GM12892 (cell line): ENCODE measurements at regions not wholly inside any gene's neighbourhood (a gene's known extent, or its start where the extent isn't known, plus 50 kb on each side); places are given as distances from the start of the nearest gene placed in this dataset.

Source experiments
- POLR2A ChIP-seq: IDR thresholded peaks from 2 replicates; pipeline ENCODE4 v1.6.1; 2011; ENCODE audit warnings: low read depth, low read length, control low read depth
- POLR2AphosphoS5 ChIP-seq: IDR thresholded peaks from 2 replicates; pipeline ENCODE4 v1.6.1; 2011; ENCODE audit warnings: low read depth, low read length, control low read depth
- TAF1 ChIP-seq: IDR thresholded peaks from 2 replicates; pipeline ENCODE4 v1.6.1; 2011; ENCODE audit warnings: low read depth, mild to moderate bottlenecking, control low read depth, low read length, borderline replicate concordance

DNA sequence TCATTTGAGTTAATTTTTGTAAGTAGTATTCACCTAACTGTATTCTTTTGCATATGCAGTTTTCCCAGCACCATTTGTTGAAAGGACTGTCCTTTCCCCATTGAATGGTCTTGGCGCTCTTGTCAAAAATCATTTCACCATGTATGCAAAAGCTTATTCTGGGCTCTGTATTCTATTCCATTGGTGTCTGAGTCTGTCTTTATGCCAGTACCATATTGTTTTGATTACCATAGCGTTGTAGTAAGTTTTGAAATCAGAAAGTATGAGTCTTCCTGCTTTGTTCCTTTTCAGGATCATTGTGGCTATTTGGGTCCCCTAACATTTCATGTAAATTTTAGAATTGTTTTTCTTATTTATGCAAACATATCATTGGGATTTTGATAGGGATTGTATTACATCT, 508.7 kb upstream of the RGS6 start:
- TF ChIP-seq POLR2A = no peak
- no peak for TF ChIP-seq POLR2AphosphoS5
- TF ChIP-seq TAF1 = no peak
